ENCODE measurements at regions not wholly inside any gene's neighbourhood (a gene's known extent, or its start where the extent isn't known, plus 50 kb on each side); places are given as distances from the start of the nearest gene placed in this dataset.

- Histone ChIP-seq H4K20me1 (replicated peaks; ENCODE audit: control insufficient read depth, extremely low read depth, insufficient read depth, low read length) (no peaks in the 10 kb centered on the region), H3K4me1 (ENCODE audit: control insufficient read depth, extremely low read depth, insufficient read depth, low read length) (no peaks in the 10 kb centered on the region), H3K4me2 (ENCODE audit: insufficient read depth, low read length) (no peak overlapping the region), H3K36me3 (ENCODE audit: control insufficient read depth in 2 of 2, extremely low read depth in 1 of 2, insufficient read depth in 2 of 2, low read length in 2 of 2) (no peaks in the 10 kb centered on the region), H3K9me1 (replicated peaks; ENCODE audit: control insufficient read depth, extremely low read depth, insufficient read depth, low read length) (no peaks in the 10 kb centered on the region), H2AFZ (ENCODE audit: low read depth, low read length) (no peak overlapping the region), H3K27ac (ENCODE audit: insufficient read depth, low read depth, low read length) (no peak overlapping the region), H3K9ac (replicated peaks; ENCODE audit: extremely low read depth, insufficient read depth, low read length) (no peak overlapping the region), H3K79me2 (ENCODE audit: control insufficient read depth, insufficient read depth, low read length) (no peaks in the 10 kb centered on the region), H3K9me3 (replicated peaks; ENCODE audit: control insufficient read depth, insufficient read depth, low read length) (no peaks in the 10 kb centered on the region), H3K27me3 (ENCODE audit: control insufficient read depth in 2 of 2, insufficient read depth in 2 of 2, low read length in 2 of 2) (peaks cover 0 to 2% of the 10 kb centered on the region in 2 experiments), H3K4me3 (replicated peaks in 1 of 3; ENCODE audit: insufficient read depth in 1 of 3, low read depth in 1 of 3, low read length in 3 of 3) (no peak overlapping the region)
- no peak for TF ChIP-seq POLR2A (IDR thresholded peaks at IDR 0.05; ENCODE audit: low read depth, low read length)
- no peak for TF ChIP-seq CTCF (IDR thresholded peaks at IDR 0.05; ENCODE audit: extremely low read depth in 1 of 2, insufficient read depth in 1 of 2, low read depth in 1 of 2, low read length in 2 of 2)
- TF ChIP-seq EZH2 (IDR thresholded peaks at IDR 0.05; ENCODE audit: borderline replicate concordance, low read depth, low read length, severe bottlenecking): no peak
- no peak for TF ChIP-seq FOS (IDR thresholded peaks at IDR 0.05; ENCODE audit: borderline replicate concordance, insufficient read depth, low read length)
- TF ChIP-seq POLR2AphosphoS5 (IDR thresholded peaks at IDR 0.05; ENCODE audit: insufficient read depth, low read depth, low read length): no peak
- TF ChIP-seq, protein P1, sequence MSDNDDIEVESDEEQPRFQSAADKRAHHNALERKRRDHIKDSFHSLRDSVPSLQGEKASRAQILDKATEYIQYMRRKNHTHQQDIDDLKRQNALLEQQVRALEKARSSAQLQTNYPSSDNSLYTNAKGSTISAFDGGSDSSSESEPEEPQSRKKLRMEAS (IDR thresholded peaks at IDR 0.05; ENCODE audit: insufficient read depth, insufficient read length): no peak
- no peak for TF ChIP-seq GATA2 (IDR thresholded peaks at IDR 0.05; ENCODE audit: insufficient read depth, insufficient read length, low read depth, low read length)
- TF ChIP-seq JUN (IDR thresholded peaks at IDR 0.05; ENCODE audit: borderline replicate concordance, insufficient read depth, insufficient read length, low read depth): no peak
- TF ChIP-seq MYC (IDR thresholded peaks at IDR 0.05; ENCODE audit: low read depth, low read length): no peak
- ChIA-PET CTCF (no interaction called here), POLR2A (no interaction called here)
- intact Hi-C loops (cut with micrococcal nuclease): no loop called here
- DNase-seq (ENCODE audit: low read depth, low spot score) (no peak), FAIRE-seq (no peak)
- no TSS peak for BruUV-seq (replicated peaks)
- dilution Hi-C loops (cut with MboI; ENCODE audit: extremely low pct_ligation_motif_present, low sequenced_read_pairs): no loop called here
These were observed 1548.4 kb upstream of the TMEFF2 start for GRCh38 chr2:193743089-193743488.

All from endothelial cell of umbilical vein (primary cell).